B cell (primary cell): ENCODE measurements at regions not wholly inside any gene's neighbourhood (a gene's known extent, or its start where the extent isn't known, plus 50 kb on each side); places are given as distances from the start of the nearest gene placed in this dataset.

Experiments
- ATAC-seq: fragments of 200-7000 bp; cut with Tn5 transposase; one replicate; pipeline ENCODE4 v1.10.0; 2021; ENCODE audit warnings: low read depth, mild to moderate bottlenecking, moderate number of reproducible peaks, moderate library complexity
- CTCF ChIA-PET: fragments of 350-600 bp; sonication (Branson Sonifier 250); formaldehyde crosslinking; loops from one replicate; lab custom pipeline; 2021; ENCODE audit warnings: antibody characterized with exemption, inconsistent platforms; lab: Charles Lee
- POLR2A ChIA-PET: fragments of 350-600 bp; sonication (Branson Sonifier 250); formaldehyde crosslinking; loops from one replicate; lab custom pipeline; 2021; ENCODE audit warnings: antibody characterized with exemption; lab: Charles Lee
- DNase-seq: peaks from one replicate; pipeline ENCODE4 v3.0.0; 2013
- H2AFZ ChIP-seq: 2 replicates; pipeline ENCODE4 v1.6.1; 2012; ENCODE audit warnings: mild to moderate bottlenecking, low read depth, low read length; ENCODE audit not compliant: insufficient read depth, poor library complexity, severe bottlenecking
- H3K27ac ChIP-seq, 2 donors: 1 replicate in 1 of 2; 2 replicates in 1 of 2; pipeline ENCODE4 v1.5.1; 2012 to 2013; ENCODE audit warnings: low read length in 2 of 2, mild to moderate bottlenecking in 2 of 2, moderate library complexity in 1 of 2
- H3K27me3 ChIP-seq, 4 experiments: fragments of 200-600 bp in 1 of 4; sonication (generic) in 1 of 4; replicated peaks in 1 of 4; 1 replicate in 2 of 4; 2 replicates in 2 of 4; pipeline versions ENCODE4 v1.6.1 to v1.7.0; 2013 to 2016; ENCODE audit warnings: low read length in 3 of 4, mild to moderate bottlenecking in 2 of 4, mixed read lengths in 1 of 4, moderate library complexity in 1 of 4; ENCODE audit not compliant: insufficient read depth in 4 of 4, control insufficient read depth in 3 of 4; ENCODE audit errors: control extremely low read depth in 1 of 4
- H3K36me3 ChIP-seq, 2 experiments: replicated peaks in 1 of 2; 1 replicate in 1 of 2; 2 replicates in 1 of 2; pipeline versions ENCODE4 v1.6.1 to v1.7.1; 2013; ENCODE audit warnings: low read length in 1 of 2; ENCODE audit not compliant: insufficient read depth in 2 of 2, control insufficient read depth in 1 of 2; ENCODE audit errors: control extremely low read depth in 1 of 2, extremely low read depth in 1 of 2
- H3K4me1 ChIP-seq, 2 donors: fragments of 200-600 bp in 1 of 2; sonication (generic) in 1 of 2; 1 replicate in 1 of 2; 2 replicates in 1 of 2; pipeline versions ENCODE4 v1.5.1 to v1.6.1; 2013 to 2017; ENCODE audit warnings: low read length in 2 of 2; ENCODE audit not compliant: control insufficient read depth in 2 of 2, insufficient read depth in 2 of 2
- H3K4me2 ChIP-seq: replicated peaks from 2 replicates; pipeline ENCODE3; 2012; ENCODE audit warnings: mild to moderate bottlenecking, low read depth, low read length; ENCODE audit not compliant: poor library complexity, severe bottlenecking
- H3K4me3 ChIP-seq, 5 experiments: fragments of 200-600 bp in 1 of 5; sonication (generic) in 1 of 5; 1 replicate in 3 of 5; 2 replicates in 2 of 5; pipeline versions ENCODE4 v1.5.1 to v1.7.0; 2011 to 2016; ENCODE audit warnings: low read length in 4 of 5, mild to moderate bottlenecking in 4 of 5, low read depth in 2 of 5, control low read depth in 1 of 5, moderate library complexity in 1 of 5; ENCODE audit not compliant: insufficient read depth in 1 of 5; ENCODE audit errors: control extremely low read depth in 1 of 5, extremely low read depth in 1 of 5
- H3K79me2 ChIP-seq: fragments of 200-600 bp; sonication (generic); one replicate; pipeline ENCODE4 v1.6.0; 2016; ENCODE audit warnings: low read length; ENCODE audit not compliant: control insufficient read depth, insufficient read depth
- H3K9ac ChIP-seq: fragments of 200-600 bp; sonication (generic); 2 replicates; pipeline ENCODE4 v1.6.1; 2017; ENCODE audit warnings: mild to moderate bottlenecking, low read length, moderate library complexity
- H3K9me3 ChIP-seq, 3 donors: one replicate each; pipeline versions ENCODE4 v1.6.1 to v1.7.1; 2013; ENCODE audit warnings: low read length in 2 of 3; ENCODE audit not compliant: control insufficient read depth in 2 of 3, insufficient read depth in 1 of 3; ENCODE audit errors: control extremely low read depth in 1 of 3
- H4K20me1 ChIP-seq: 2 replicates; pipeline ENCODE4 v1.6.0; 2012; ENCODE audit warnings: mild to moderate bottlenecking, low read length; ENCODE audit not compliant: insufficient read depth, control insufficient read depth, poor library complexity, severe bottlenecking
- H3K27ac Mint-ChIP-seq: one replicate; pipeline ENCODE4 v1.8.0; 2021; ENCODE audit warnings: mixed read lengths
- H3K27me3 Mint-ChIP-seq: one replicate; pipeline ENCODE4 v1.8.0; 2021; ENCODE audit warnings: mixed read lengths
- H3K4me1 Mint-ChIP-seq: one replicate; pipeline ENCODE4 v1.8.0; 2021; ENCODE audit warnings: mixed read lengths
- H3K4me3 Mint-ChIP-seq: one replicate; pipeline ENCODE4 v1.8.0; 2021; ENCODE audit warnings: mixed read lengths
- H3K9me3 Mint-ChIP-seq: one replicate; pipeline ENCODE4 v1.8.0; 2022; ENCODE audit warnings: mixed read lengths; ENCODE audit not compliant: insufficient read depth
- CTCF ChIP-seq: fragments of 200-600 bp; IDR thresholded peaks from one replicate; pipeline ENCODE4 v1.8.0; 2022; ENCODE audit warnings: antibody characterized with exemption, mild to moderate bottlenecking
- EZH2 ChIP-seq: IDR thresholded peaks from 2 replicates; pipeline ENCODE4 v1.6.1; 2012; ENCODE audit warnings: borderline replicate concordance, low read depth, mild to moderate bottlenecking, moderate library complexity, low read length; ENCODE audit not compliant: insufficient read depth, poor library complexity, severe bottlenecking
- WGBS: methylation state at CpG from one replicate; pipeline ENCODE4 v1.1.5; 2013; ENCODE audit warnings: missing lambda C conversion rate; ENCODE audit not compliant: insufficient coverage; 5-methylcytosine and 5-hydroxymethylcytosine counted together
- intact Hi-C: fragments of 100-400 bp; cut with micrococcal nuclease; formaldehyde crosslinking; loops from one replicate; pipeline ENCODE4 v1.10.0; 2022

- no peak overlapping the region for H3K27ac Mint-ChIP-seq
- TF ChIP-seq EZH2 (no peak), CTCF (no peak)
- no peaks in the 10 kb centered on the region for H3K27me3 ChIP-seq
- H3K9ac ChIP-seq: no peak overlapping the region
- POLR2A ChIA-PET: no interaction called here
- H3K9me3 Mint-ChIP-seq: no peaks in the 10 kb centered on the region
- no peak overlapping the region for H3K4me3 ChIP-seq
- no peaks in the 10 kb centered on the region for H3K9me3 ChIP-seq
- CTCF ChIA-PET: no interaction called here
- no peaks in the 10 kb centered on the region for H3K79me2 ChIP-seq
- no peaks in the 10 kb centered on the region for H3K36me3 ChIP-seq
- no peaks in the 10 kb centered on the region for H3K4me1 Mint-ChIP-seq
- H3K4me2 ChIP-seq: no peak overlapping the region
- no peaks in the 10 kb centered on the region for H3K27me3 Mint-ChIP-seq
- no peaks in the 10 kb centered on the region for H4K20me1 ChIP-seq
- no peaks in the 10 kb centered on the region for H3K4me1 ChIP-seq
- DNase-seq (no peak), ATAC-seq (no peak)
- no peak overlapping the region for H3K4me3 Mint-ChIP-seq
- intact Hi-C loops: no loop called here
- H3K27ac ChIP-seq: no peak overlapping the region
- no peak overlapping the region for H2AFZ ChIP-seq
Measured at GRCh38 chr11:26862801-26863200, 131.1 kb upstream of the FIBIN start.

- Histone ChIP-seq H3K4me2 (no peak overlapping the region), H3K4me1 (no peaks in the 10 kb centered on the region), H3K9ac (no peak overlapping the region), H3K4me3 (no peak overlapping the region), H3K27ac (no peak overlapping the region), H3K79me2 (no peaks in the 10 kb centered on the region), H3K9me3 (peaks cover 0 to 2% (median 0%) of the 10 kb centered on the region in 3 donors), H3K36me3 (no peaks in the 10 kb centered on the region), H4K20me1 (no peaks in the 10 kb centered on the region), H2AFZ (no peak overlapping the region), H3K27me3 (no peaks in the 10 kb centered on the region)
- ATAC-seq: no peak
- intact Hi-C loops: no loop called here
- no peak for DNase-seq
- ChIA-PET POLR2A (no interaction called here), CTCF (no interaction called here)
- WGBS: no CpG with 5 or more reads among the region's 2 CpGs
- H3K4me3 Mint-ChIP-seq: no peak overlapping the region
- H3K27me3 Mint-ChIP-seq: no peaks in the 10 kb centered on the region
- TF ChIP-seq EZH2 (no peak), CTCF (no peak)
- H3K27ac Mint-ChIP-seq: no peak overlapping the region
- no peaks in the 10 kb centered on the region for H3K9me3 Mint-ChIP-seq
- H3K4me1 Mint-ChIP-seq: no peaks in the 10 kb centered on the region
Measured at GRCh38 chr11:26865703-26866102, 128.2 kb upstream of the FIBIN start.
